Memory B cell (primary cell): ENCODE measurements at regions not wholly inside any gene's neighbourhood (a gene's known extent, or its start where the extent isn't known, plus 50 kb on each side); places are given as distances from the start of the nearest gene placed in this dataset.
"Not testable (repeated sequence)": the region's sequence is repeated elsewhere in the genome, so short reads cannot be mapped to it uniquely, and the experiment has no call there.

ENCODE experiments used
- ATAC-seq: fragments of 150-1000 bp; cut with Tn5 transposase; 2 replicates; pipeline ENCODE4 v1.10.0; 2021; ENCODE audit warnings: low read depth, mild to moderate bottlenecking, moderate library complexity
- DNase-seq, 2 donors: peaks; one replicate each; pipeline ENCODE4 v3.0.0; 2022; ENCODE audit warnings: low spot score in 2 of 2
- H3K27ac Mint-ChIP-seq: one replicate; pipeline ENCODE4 v1.8.0; 2022; ENCODE audit warnings: mild to moderate bottlenecking, moderate library complexity, mixed read lengths
- H3K27me3 Mint-ChIP-seq: one replicate; pipeline ENCODE4 v1.8.0; 2022; ENCODE audit warnings: mixed read lengths
- H3K36me3 Mint-ChIP-seq: one replicate; pipeline ENCODE4 v1.8.0; 2022; ENCODE audit warnings: mild to moderate bottlenecking, mixed read lengths
- H3K4me1 Mint-ChIP-seq: one replicate; pipeline ENCODE4 v1.8.0; 2022; ENCODE audit warnings: mixed read lengths
- H3K4me3 Mint-ChIP-seq: one replicate; pipeline ENCODE4 v1.8.0; 2022; ENCODE audit warnings: mild to moderate bottlenecking, moderate library complexity, mixed read lengths
- H3K9me3 Mint-ChIP-seq: one replicate; pipeline ENCODE4 v1.8.0; 2022; ENCODE audit warnings: mixed read lengths

- Mint-ChIP-seq H3K36me3 (no peaks in the 10 kb centered on the region), H3K4me1 (no peaks in the 10 kb centered on the region), H3K9me3 (peaks cover 8% of the 10 kb centered on the region), H3K27me3 (no peaks in the 10 kb centered on the region), H3K4me3 (no peak overlapping the region), H3K27ac (no peak overlapping the region)
- ATAC-seq (no peak), DNase-seq (no peak)
Observed at GRCh38 chr14:101084436-101084826, 180.9 kb upstream of the RTL1 start.

DNA sequence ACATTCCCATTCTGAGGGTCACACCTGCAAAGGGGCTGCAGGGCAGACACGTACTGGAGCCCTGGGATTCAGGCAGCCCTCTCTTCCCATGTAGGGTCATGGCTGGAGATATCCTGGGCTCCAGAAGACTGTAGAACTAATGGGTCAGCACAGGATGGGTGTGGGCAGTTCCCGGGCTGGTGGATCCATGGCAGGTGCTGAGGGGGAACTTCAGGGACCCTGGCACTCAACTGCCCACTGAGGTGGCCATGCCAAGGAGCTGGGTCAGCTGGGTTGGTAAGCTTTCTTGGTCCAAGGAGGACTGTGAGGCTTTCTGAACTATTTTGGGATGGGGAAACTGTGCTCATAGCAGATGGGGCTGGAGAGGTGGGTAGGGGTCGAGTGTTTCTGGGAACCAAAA is 183.4 kb upstream of the RTL1 start:
- Mint-ChIP-seq H3K27me3 (no peaks in the 10 kb centered on the region), H3K4me1 (no peaks in the 10 kb centered on the region), H3K27ac (no peak overlapping the region), H3K9me3 (no peaks in the 10 kb centered on the region), H3K36me3 (no peaks in the 10 kb centered on the region), H3K4me3 (no peak overlapping the region)
- ATAC-seq (no peak), DNase-seq (no peak)

- Mint-ChIP-seq H3K4me1 (no peaks in the 10 kb centered on the region), H3K27ac (no peak overlapping the region), H3K4me3 (no peak overlapping the region), H3K9me3 (no peaks in the 10 kb centered on the region), H3K36me3 (no peaks in the 10 kb centered on the region), H3K27me3 (no peaks in the 10 kb centered on the region)
- DNase-seq (no peak), ATAC-seq (no peak)
Observed at GRCh38 chr14:101087614-101088394, 184.3 kb upstream of the RTL1 start.

- Mint-ChIP-seq H3K36me3 (no peaks in the 10 kb centered on the region), H3K27ac (no peak overlapping the region), H3K27me3 (no peaks in the 10 kb centered on the region), H3K4me1 (no peaks in the 10 kb centered on the region), H3K9me3 (no peaks in the 10 kb centered on the region), H3K4me3 (no peak overlapping the region)
- DNase-seq (no peak), ATAC-seq (no peak)
Observed at GRCh38 chr14:101088395-101088667, 184.8 kb upstream of the RTL1 start.

- Mint-ChIP-seq H3K4me3 (no peak overlapping the region), H3K27me3 (no peaks in the 10 kb centered on the region), H3K9me3 (no peaks in the 10 kb centered on the region), H3K27ac (no peak overlapping the region), H3K4me1 (no peaks in the 10 kb centered on the region), H3K36me3 (no peaks in the 10 kb centered on the region)
- DNase-seq (no peak), ATAC-seq (no peak)
Observed at GRCh38 chr14:101088714-101089113, 185.2 kb upstream of the RTL1 start.

DNA sequence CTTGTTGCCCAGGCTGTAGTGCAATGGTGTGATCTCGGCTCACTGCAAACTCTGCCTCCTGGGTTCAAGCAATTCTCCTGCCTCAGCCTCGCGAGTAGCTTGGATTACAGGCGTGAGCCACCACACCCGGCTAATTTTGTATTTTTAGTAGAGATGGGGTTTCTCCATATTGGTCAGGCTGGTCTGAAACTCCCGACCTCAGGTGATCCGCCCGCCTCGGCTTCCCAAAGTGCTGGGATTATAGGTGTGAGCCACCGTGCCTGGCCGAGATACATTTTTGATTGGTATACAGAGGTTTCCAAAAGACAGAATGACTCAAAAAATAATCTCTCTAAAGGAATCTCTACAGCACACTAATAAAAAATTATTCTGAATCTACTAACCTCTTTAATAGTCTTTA is 187.0 kb upstream of the RTL1 start:
- not testable (repeated sequence) for DNase-seq

DNA sequence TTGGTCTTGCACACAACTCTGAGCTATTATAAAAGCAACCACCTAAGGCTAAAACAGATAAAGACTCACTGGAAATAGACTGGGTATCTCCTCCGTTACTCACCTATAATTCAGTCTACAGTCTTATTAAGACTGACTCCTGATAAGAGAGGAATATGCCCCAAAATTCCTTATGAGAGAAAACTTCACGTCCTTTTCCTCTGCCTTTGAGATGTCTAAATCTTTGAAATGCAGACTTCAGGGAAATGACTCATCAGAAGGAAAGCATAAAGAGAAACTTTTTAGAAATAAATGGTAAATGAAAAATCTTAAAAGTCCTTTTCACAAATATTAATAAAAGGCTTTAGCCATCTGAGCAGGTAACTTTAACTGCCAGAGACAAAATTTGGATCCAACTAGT is 187.5 kb upstream of the RTL1 start:
- H3K4me1 Mint-ChIP-seq: no peaks in the 10 kb centered on the region
- ATAC-seq (no peak), DNase-seq (no peak)
- H3K9me3 Mint-ChIP-seq: no peaks in the 10 kb centered on the region
- no peaks in the 10 kb centered on the region for H3K36me3 Mint-ChIP-seq
- H3K27me3 Mint-ChIP-seq: no peaks in the 10 kb centered on the region
- no peak overlapping the region for H3K27ac Mint-ChIP-seq
- no peak overlapping the region for H3K4me3 Mint-ChIP-seq

More for the DNA sequence above, 187.0 kb upstream of the RTL1 start:
- H3K4me1 Mint-ChIP-seq, H3K4me3 Mint-ChIP-seq, H3K27ac Mint-ChIP-seq, H3K9me3 Mint-ChIP-seq, ATAC-seq, H3K36me3 Mint-ChIP-seq, H3K27me3 Mint-ChIP-seq: not testable (repeated sequence)

DNA sequence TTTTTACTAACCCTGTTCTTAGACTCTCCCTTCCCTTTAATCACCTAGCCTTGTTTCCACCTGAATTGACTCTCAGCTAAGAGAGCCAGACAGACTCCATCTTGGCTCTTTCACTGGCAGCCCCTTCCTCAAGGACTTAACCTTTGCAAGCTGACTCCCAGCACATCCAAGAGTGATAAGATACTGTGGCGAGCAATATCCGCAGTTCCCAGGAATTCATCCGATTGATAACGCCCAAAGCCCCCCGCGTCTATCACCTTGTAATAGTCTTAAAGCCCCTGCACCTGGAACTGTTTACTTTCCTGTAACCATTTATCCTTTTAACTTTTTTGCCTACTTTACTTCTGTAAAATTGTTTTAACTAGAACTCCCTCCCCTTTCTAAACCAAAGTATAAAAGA is 191.4 kb upstream of the RTL1 start:
- H3K36me3 Mint-ChIP-seq, DNase-seq, H3K4me3 Mint-ChIP-seq, H3K27me3 Mint-ChIP-seq, H3K27ac Mint-ChIP-seq, H3K4me1 Mint-ChIP-seq, ATAC-seq, H3K9me3 Mint-ChIP-seq: not testable (repeated sequence)

DNA sequence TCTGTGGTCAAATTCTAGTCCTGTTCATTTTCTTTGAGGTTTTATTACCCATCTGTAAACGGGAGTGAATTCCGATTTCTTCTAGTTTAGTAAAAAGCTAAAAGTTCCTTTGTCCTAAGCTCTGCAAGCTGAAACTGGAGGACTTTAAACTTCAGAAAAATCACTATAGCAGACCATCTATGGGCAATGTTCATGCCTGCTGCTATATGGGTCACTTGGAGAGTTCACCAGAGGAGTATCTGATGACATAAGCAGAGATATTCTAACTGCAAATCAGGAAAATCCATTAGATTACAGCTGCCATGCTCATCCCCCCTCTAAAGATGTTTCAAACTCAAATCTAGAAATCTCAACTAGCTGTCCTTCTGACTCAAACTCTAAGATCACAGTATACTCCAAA is 193.0 kb upstream of the RTL1 start:
- DNase-seq: no peak
- no peak overlapping the region for H3K4me3 Mint-ChIP-seq
- no peak overlapping the region for H3K27ac Mint-ChIP-seq
- no peak for ATAC-seq
- no peaks in the 10 kb centered on the region for H3K27me3 Mint-ChIP-seq
- H3K4me1 Mint-ChIP-seq: no peaks in the 10 kb centered on the region
- no peaks in the 10 kb centered on the region for H3K36me3 Mint-ChIP-seq
- H3K9me3 Mint-ChIP-seq: peaks cover 5% of the 10 kb centered on the region

- no peaks in the 10 kb centered on the region for H3K36me3 Mint-ChIP-seq
- H3K9me3 Mint-ChIP-seq: peaks cover 5% of the 10 kb centered on the region
- no peaks in the 10 kb centered on the region for H3K27me3 Mint-ChIP-seq
- DNase-seq: no peak
- no peak overlapping the region for H3K4me3 Mint-ChIP-seq
- H3K4me1 Mint-ChIP-seq: no peaks in the 10 kb centered on the region
- no peak overlapping the region for H3K27ac Mint-ChIP-seq
- no peak for ATAC-seq
Observed at GRCh38 chr14:101097109-101097793, 193.7 kb upstream of the RTL1 start.

DNA sequence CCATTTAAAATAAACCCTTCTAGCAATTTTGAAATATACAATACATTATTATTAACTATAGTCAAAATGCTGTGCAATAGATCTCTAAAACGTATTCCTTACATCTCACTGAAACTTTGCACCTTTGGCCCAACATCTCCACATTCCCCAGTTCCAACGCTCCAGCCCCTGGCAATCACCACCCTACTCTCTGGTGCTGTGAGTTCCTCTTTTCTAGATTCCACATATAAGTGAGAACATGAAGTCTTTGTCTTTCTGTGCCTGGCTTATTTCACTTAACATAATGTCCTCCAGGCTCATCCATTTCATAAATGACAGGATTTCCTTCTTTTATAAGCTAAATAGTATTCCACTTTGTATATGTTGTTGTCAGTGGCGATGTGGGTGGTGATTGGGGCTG is 194.7 kb upstream of the RTL1 start:
- Mint-ChIP-seq H3K27ac (no peak overlapping the region), H3K27me3 (no peaks in the 10 kb centered on the region), H3K36me3 (no peaks in the 10 kb centered on the region), H3K4me1 (no peaks in the 10 kb centered on the region), H3K9me3 (peaks cover 5% of the 10 kb centered on the region), H3K4me3 (no peak overlapping the region)
- ATAC-seq (no peak), DNase-seq (no peak)

- Mint-ChIP-seq H3K27me3 (no peaks in the 10 kb centered on the region), H3K4me3 (no peak overlapping the region), H3K27ac (no peak overlapping the region), H3K9me3 (peaks cover 5% of the 10 kb centered on the region), H3K4me1 (no peaks in the 10 kb centered on the region), H3K36me3 (no peaks in the 10 kb centered on the region)
- ATAC-seq: no peak
- DNase-seq: no peak
Observed at GRCh38 chr14:101098641-101099040, 195.1 kb upstream of the RTL1 start.

- no peaks in the 10 kb centered on the region for H3K27me3 Mint-ChIP-seq
Observed at GRCh38 chr14:101101456-101102056, 198.0 kb upstream of the RTL1 start.

DNA sequence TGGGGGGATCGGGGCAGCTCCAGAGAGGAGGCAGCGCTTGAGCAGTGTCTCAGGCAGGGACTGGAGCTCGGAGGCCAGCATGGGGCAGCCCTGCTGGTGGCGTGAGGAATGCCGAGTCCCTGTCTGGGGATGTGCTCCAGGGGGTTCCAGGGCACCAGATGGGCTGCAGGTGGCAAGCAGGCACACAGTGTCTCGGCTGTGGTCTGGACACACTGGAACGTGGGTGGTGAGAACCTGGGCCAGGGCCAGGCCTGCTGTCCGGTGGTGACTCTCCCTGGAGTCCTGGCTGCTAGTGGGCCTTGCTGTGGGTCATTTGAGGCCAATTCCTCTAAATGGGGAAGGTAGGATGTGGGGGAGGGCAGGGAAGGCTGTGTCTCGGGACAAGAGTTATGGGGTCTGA is 199.4 kb upstream of the RTL1 start:
- ATAC-seq: no peak
- DNase-seq: no peak
- no peaks in the 10 kb centered on the region for H3K36me3 Mint-ChIP-seq
- H3K27me3 Mint-ChIP-seq: no peaks in the 10 kb centered on the region
- H3K4me3 Mint-ChIP-seq: no peak overlapping the region
- H3K4me1 Mint-ChIP-seq: no peaks in the 10 kb centered on the region
- H3K27ac Mint-ChIP-seq: no peak overlapping the region
- H3K9me3 Mint-ChIP-seq: peaks cover 17% of the 10 kb centered on the region

More at GRCh38 chr14:101101456-101102056, 198.0 kb upstream of the RTL1 start:
- no peak overlapping the region for H3K4me3 Mint-ChIP-seq
- H3K4me1 Mint-ChIP-seq: no peaks in the 10 kb centered on the region
- no peak for ATAC-seq
- DNase-seq: no peak
- no peaks in the 10 kb centered on the region for H3K36me3 Mint-ChIP-seq
- peaks cover 9% of the 10 kb centered on the region for H3K9me3 Mint-ChIP-seq
- no peak overlapping the region for H3K27ac Mint-ChIP-seq
